ENCODE measurements at regions not wholly inside any gene's neighbourhood (a gene's known extent, or its start where the extent isn't known, plus 50 kb on each side); places are given as distances from the start of the nearest gene placed in this dataset.

Small RNAs in the stretch of these regions (microRNA-seq; reads per million reads assigned to microRNA genes)
- gene MIR1269A: 1,575 reads per million, percentile 85 among the genes with 10 or more reads in this experiment
